SK-N-SH treated with all-trans-retinoic acid at 6 μM for 48 hours (cell line): ENCODE measurements at regions not wholly inside any gene's neighbourhood (a gene's known extent, or its start where the extent isn't known, plus 50 kb on each side); places are given as distances from the start of the nearest gene placed in this dataset.

ENCODE experiments used
- ATAC-seq: fragments of 200-7000 bp; cut with Tn5 transposase; 3 replicates; pipeline ENCODE4 v1.9.1; 2020; ENCODE audit warnings: mild to moderate bottlenecking, moderate library complexity
- ARNTL ChIP-seq: fragments of 450-650 bp; formaldehyde crosslinking; IDR thresholded peaks from 2 replicates; pipeline ENCODE4 v1.5.0; 2020; ENCODE audit warnings: low read depth, mild to moderate bottlenecking, moderate library complexity, borderline replicate concordance
- BACH2 ChIP-seq: fragments of 250-450 bp; sonication (Bioruptor Pico); IDR thresholded peaks from 2 replicates; pipeline ENCODE4 v1.9.0; 2021; ENCODE audit warnings: mild to moderate bottlenecking, borderline replicate concordance
- CSDC2 ChIP-seq: fragments of 250-450 bp; sonication (Bioruptor Pico); IDR thresholded peaks from 2 replicates; pipeline ENCODE4 v1.5.0; 2020; ENCODE audit warnings: mild to moderate bottlenecking, moderate library complexity
- ESRRG ChIP-seq: fragments of 250-450 bp; sonication (Bioruptor Pico); IDR thresholded peaks from 2 replicates; pipeline ENCODE4 v1.6.1; 2021; ENCODE audit warnings: mild to moderate bottlenecking
- GLIS3 ChIP-seq: fragments of 250-450 bp; sonication (Bioruptor Pico); IDR thresholded peaks from 2 replicates; pipeline ENCODE4 v1.5.0; 2020; ENCODE audit warnings: mild to moderate bottlenecking, moderate library complexity
- ISL1 ChIP-seq: fragments of 250-450 bp; sonication (Bioruptor Pico); IDR thresholded peaks from 2 replicates; pipeline ENCODE4 v2.1.2; 2022; ENCODE audit warnings: mild to moderate bottlenecking, moderate library complexity
- OSR1 ChIP-seq: fragments of 250-450 bp; sonication (Bioruptor Pico); IDR thresholded peaks from 2 replicates; pipeline ENCODE4 v1.8.0; 2022; ENCODE audit warnings: moderate library complexity, mild to moderate bottlenecking, inconsistent platforms
- RARB ChIP-seq: fragments of 250-450 bp; sonication (Bioruptor Pico); IDR thresholded peaks from 2 replicates; pipeline ENCODE4 v1.8.0; 2021; ENCODE audit warnings: mild to moderate bottlenecking, moderate library complexity
- SNAI2 ChIP-seq: fragments of 250-450 bp; sonication (Bioruptor Pico); IDR thresholded peaks from 2 replicates; pipeline ENCODE4 v1.5.0; 2020; ENCODE audit warnings: mild to moderate bottlenecking, moderate library complexity
- TCF4 ChIP-seq: fragments of 250-450 bp; sonication (Bioruptor Pico); IDR thresholded peaks from 2 replicates; pipeline ENCODE4 v1.8.0; 2021; ENCODE audit warnings: mild to moderate bottlenecking, moderate library complexity, borderline replicate concordance
- TOX ChIP-seq: fragments of 250-450 bp; sonication (Bioruptor Pico); IDR thresholded peaks from 2 replicates; pipeline ENCODE4 v1.8.0; 2021; ENCODE audit warnings: mild to moderate bottlenecking, moderate library complexity, borderline replicate concordance
- ZC3H10 ChIP-seq: fragments of 250-450 bp; sonication (Bioruptor Pico); IDR thresholded peaks from 2 replicates; pipeline ENCODE4 v1.5.1; 2021; ENCODE audit warnings: mild to moderate bottlenecking, moderate library complexity
- ZFP3 ChIP-seq: fragments of 250-450 bp; sonication (Bioruptor Pico); IDR thresholded peaks from 2 replicates; pipeline ENCODE4 v1.5.0; 2020; ENCODE audit warnings: mild to moderate bottlenecking, moderate library complexity
- ZFP30 ChIP-seq: fragments of 450-650 bp; formaldehyde crosslinking; IDR thresholded peaks from 2 replicates; pipeline ENCODE4 v1.5.0; 2022; ENCODE audit warnings: mild to moderate bottlenecking, moderate library complexity
- ZNF565 ChIP-seq: fragments of 450-650 bp; formaldehyde crosslinking; conservative IDR thresholded peaks from 2 replicates; pipeline ENCODE4 v1.5.0; 2020; ENCODE audit warnings: low read depth, mild to moderate bottlenecking, moderate library complexity
- ZNF70 ChIP-seq: fragments of 450-650 bp; formaldehyde crosslinking; IDR thresholded peaks from 2 replicates; pipeline ENCODE4 v1.5.0; 2020; ENCODE audit warnings: mild to moderate bottlenecking, moderate library complexity
- TF ChIP-seq, protein P1 (sequence below): fragments of 250-450 bp; sonication (Bioruptor Pico); IDR thresholded peaks from 2 replicates; pipeline ENCODE4 v1.8.0; 2020; ENCODE audit warnings: mild to moderate bottlenecking, moderate library complexity, borderline replicate concordance
- TF ChIP-seq, protein P2 (sequence below): fragments of 250-450 bp; sonication (Bioruptor Pico); IDR thresholded peaks from 2 replicates; pipeline ENCODE4 v1.5.0; 2020; ENCODE audit warnings: mild to moderate bottlenecking, moderate library complexity
- TF ChIP-seq, protein P3 (sequence below): fragments of 250-450 bp; sonication (Bioruptor Pico); IDR thresholded peaks from 2 replicates; pipeline ENCODE4 v1.5.1; 2020; ENCODE audit warnings: low read depth, mild to moderate bottlenecking, moderate library complexity
- TF ChIP-seq, protein P4 (sequence below): fragments of 250-450 bp; sonication (Bioruptor Pico); IDR thresholded peaks from 2 replicates; pipeline ENCODE4 v1.8.0; 2021; ENCODE audit warnings: low read depth, mild to moderate bottlenecking, moderate library complexity, borderline replicate concordance
- TF ChIP-seq, protein P5 (sequence below): fragments of 250-450 bp; sonication (Bioruptor Pico); IDR thresholded peaks from 2 replicates; pipeline ENCODE4 v1.5.1; 2021; ENCODE audit warnings: mild to moderate bottlenecking, moderate library complexity

DNA sequence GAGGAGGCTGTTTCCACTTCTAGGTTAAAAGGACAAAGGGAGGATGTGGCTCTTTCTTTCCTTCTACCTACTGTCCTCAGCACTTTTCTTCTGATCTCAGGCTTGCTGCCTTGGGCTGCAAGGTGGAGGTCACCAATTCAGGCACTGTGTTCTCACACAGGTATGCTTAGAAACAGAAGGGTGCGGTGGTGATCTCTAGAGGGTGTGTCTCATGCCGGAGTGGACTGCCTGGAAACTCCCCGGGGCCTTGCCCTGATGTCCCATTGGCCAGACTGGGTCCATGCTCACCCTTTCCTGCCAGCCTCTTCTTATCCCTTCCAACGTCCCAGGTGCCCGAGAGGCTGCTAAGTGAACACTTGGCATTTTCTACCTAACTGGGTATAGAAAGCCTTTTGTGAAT is 1197.6 kb downstream of the AACS start:
- TF ChIP-seq ZNF565 (CRISPR knock-in tag) (no peak), ESRRG (no peak), OSR1 (CRISPR knock-in tag) (no peak), ARNTL (CRISPR knock-in tag) (no peak), CSDC2 (CRISPR knock-in tag) (no peak), RARB (CRISPR knock-in tag) (no peak)
- TF ChIP-seq, protein P1, sequence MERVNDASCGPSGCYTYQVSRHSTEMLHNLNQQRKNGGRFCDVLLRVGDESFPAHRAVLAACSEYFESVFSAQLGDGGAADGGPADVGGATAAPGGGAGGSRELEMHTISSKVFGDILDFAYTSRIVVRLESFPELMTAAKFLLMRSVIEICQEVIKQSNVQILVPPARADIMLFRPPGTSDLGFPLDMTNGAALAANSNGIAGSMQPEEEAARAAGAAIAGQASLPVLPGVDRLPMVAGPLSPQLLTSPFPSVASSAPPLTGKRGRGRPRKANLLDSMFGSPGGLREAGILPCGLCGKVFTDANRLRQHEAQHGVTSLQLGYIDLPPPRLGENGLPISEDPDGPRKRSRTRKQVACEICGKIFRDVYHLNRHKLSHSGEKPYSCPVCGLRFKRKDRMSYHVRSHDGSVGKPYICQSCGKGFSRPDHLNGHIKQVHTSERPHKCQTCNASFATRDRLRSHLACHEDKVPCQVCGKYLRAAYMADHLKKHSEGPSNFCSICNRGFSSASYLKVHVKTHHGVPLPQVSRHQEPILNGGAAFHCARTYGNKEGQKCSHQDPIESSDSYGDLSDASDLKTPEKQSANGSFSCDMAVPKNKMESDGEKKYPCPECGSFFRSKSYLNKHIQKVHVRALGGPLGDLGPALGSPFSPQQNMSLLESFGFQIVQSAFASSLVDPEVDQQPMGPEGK (CRISPR knock-in tag): no peak
- TF ChIP-seq, protein P2, sequence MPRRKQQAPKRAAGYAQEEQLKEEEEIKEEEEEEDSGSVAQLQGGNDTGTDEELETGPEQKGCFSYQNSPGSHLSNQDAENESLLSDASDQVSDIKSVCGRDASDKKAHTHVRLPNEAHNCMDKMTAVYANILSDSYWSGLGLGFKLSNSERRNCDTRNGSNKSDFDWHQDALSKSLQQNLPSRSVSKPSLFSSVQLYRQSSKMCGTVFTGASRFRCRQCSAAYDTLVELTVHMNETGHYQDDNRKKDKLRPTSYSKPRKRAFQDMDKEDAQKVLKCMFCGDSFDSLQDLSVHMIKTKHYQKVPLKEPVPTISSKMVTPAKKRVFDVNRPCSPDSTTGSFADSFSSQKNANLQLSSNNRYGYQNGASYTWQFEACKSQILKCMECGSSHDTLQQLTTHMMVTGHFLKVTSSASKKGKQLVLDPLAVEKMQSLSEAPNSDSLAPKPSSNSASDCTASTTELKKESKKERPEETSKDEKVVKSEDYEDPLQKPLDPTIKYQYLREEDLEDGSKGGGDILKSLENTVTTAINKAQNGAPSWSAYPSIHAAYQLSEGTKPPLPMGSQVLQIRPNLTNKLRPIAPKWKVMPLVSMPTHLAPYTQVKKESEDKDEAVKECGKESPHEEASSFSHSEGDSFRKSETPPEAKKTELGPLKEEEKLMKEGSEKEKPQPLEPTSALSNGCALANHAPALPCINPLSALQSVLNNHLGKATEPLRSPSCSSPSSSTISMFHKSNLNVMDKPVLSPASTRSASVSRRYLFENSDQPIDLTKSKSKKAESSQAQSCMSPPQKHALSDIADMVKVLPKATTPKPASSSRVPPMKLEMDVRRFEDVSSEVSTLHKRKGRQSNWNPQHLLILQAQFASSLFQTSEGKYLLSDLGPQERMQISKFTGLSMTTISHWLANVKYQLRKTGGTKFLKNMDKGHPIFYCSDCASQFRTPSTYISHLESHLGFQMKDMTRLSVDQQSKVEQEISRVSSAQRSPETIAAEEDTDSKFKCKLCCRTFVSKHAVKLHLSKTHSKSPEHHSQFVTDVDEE (CRISPR knock-in tag): no peak
- TF ChIP-seq, protein P3, sequence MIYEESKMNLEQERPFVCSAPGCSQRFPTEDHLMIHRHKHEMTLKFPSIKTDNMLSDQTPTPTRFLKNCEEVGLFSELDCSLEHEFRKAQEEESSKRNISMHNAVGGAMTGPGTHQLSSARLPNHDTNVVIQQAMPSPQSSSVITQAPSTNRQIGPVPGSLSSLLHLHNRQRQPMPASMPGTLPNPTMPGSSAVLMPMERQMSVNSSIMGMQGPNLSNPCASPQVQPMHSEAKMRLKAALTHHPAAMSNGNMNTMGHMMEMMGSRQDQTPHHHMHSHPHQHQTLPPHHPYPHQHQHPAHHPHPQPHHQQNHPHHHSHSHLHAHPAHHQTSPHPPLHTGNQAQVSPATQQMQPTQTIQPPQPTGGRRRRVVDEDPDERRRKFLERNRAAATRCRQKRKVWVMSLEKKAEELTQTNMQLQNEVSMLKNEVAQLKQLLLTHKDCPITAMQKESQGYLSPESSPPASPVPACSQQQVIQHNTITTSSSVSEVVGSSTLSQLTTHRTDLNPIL (CRISPR knock-in tag): no peak
- ATAC-seq: no peak

DNA sequence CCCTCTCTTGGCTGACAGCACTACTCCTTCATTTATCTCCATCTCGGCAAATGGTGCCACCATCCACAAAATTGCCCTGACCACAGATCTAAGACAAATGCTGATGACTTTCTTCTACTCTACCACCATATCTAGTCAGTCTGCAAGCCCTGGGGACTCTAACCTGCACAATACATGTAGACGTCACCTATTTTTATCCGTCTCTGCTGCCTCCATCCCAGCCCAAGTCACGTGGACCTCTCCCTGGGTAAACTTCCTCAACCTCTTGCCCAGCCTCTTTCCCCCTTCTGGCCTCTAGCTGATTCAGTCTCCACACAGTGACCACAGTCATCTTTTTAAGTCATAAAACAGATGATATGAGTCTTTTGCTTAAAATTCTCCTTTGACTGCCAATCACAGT is 1203.0 kb downstream of the AACS start:
- ATAC-seq: no peak
- TF ChIP-seq, protein P3 (CRISPR knock-in tag): no peak
- no peak for TF ChIP-seq ZFP30 (CRISPR knock-in tag)
- no peak for TF ChIP-seq TOX (CRISPR knock-in tag)
- TF ChIP-seq, protein P4, sequence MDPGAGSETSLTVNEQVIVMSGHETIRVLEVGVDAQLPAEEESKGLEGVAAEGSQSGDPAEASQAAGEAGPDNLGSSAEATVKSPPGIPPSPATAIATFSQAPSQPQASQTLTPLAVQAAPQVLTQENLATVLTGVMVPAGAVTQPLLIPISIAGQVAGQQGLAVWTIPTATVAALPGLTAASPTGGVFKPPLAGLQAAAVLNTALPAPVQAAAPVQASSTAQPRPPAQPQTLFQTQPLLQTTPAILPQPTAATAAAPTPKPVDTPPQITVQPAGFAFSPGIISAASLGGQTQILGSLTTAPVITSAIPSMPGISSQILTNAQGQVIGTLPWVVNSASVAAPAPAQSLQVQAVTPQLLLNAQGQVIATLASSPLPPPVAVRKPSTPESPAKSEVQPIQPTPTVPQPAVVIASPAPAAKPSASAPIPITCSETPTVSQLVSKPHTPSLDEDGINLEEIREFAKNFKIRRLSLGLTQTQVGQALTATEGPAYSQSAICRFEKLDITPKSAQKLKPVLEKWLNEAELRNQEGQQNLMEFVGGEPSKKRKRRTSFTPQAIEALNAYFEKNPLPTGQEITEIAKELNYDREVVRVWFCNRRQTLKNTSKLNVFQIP: no peak
- no peak for TF ChIP-seq TCF4 (CRISPR knock-in tag)
- TF ChIP-seq, protein P2 (CRISPR knock-in tag): no peak
- TF ChIP-seq, protein P5, sequence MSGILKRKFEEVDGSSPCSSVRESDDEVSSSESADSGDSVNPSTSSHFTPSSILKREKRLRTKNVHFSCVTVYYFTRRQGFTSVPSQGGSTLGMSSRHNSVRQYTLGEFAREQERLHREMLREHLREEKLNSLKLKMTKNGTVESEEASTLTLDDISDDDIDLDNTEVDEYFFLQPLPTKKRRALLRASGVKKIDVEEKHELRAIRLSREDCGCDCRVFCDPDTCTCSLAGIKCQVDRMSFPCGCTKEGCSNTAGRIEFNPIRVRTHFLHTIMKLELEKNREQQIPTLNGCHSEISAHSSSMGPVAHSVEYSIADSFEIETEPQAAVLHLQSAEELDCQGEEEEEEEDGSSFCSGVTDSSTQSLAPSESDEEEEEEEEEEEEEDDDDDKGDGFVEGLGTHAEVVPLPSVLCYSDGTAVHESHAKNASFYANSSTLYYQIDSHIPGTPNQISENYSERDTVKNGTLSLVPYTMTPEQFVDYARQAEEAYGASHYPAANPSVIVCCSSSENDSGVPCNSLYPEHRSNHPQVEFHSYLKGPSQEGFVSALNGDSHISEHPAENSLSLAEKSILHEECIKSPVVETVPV: no peak
- TF ChIP-seq ZC3H10 (CRISPR knock-in tag): no peak
- no peak for TF ChIP-seq ISL1
- TF ChIP-seq OSR1 (CRISPR knock-in tag): no peak
- TF ChIP-seq BACH2 (CRISPR knock-in tag): no peak
- no peak for TF ChIP-seq ZNF70
- no peak for TF ChIP-seq GLIS3
- TF ChIP-seq ZFP3 (CRISPR knock-in tag): no peak
- TF ChIP-seq ARNTL (CRISPR knock-in tag): no peak
- TF ChIP-seq, protein P1 (CRISPR knock-in tag): no peak
- TF ChIP-seq RARB (CRISPR knock-in tag): no peak
- no peak for TF ChIP-seq SNAI2 (CRISPR knock-in tag)
- no peak for TF ChIP-seq CSDC2 (CRISPR knock-in tag)
